ENCODE measurements at regions not wholly inside any gene's neighbourhood (a gene's known extent, or its start where the extent isn't known, plus 50 kb on each side); places are given as distances from the start of the nearest gene placed in this dataset.

GRCh38 chr3:104835376-104835775 lies 531.3 kb upstream of the ALCAM start:
- TF ChIP-seq, protein P1, sequence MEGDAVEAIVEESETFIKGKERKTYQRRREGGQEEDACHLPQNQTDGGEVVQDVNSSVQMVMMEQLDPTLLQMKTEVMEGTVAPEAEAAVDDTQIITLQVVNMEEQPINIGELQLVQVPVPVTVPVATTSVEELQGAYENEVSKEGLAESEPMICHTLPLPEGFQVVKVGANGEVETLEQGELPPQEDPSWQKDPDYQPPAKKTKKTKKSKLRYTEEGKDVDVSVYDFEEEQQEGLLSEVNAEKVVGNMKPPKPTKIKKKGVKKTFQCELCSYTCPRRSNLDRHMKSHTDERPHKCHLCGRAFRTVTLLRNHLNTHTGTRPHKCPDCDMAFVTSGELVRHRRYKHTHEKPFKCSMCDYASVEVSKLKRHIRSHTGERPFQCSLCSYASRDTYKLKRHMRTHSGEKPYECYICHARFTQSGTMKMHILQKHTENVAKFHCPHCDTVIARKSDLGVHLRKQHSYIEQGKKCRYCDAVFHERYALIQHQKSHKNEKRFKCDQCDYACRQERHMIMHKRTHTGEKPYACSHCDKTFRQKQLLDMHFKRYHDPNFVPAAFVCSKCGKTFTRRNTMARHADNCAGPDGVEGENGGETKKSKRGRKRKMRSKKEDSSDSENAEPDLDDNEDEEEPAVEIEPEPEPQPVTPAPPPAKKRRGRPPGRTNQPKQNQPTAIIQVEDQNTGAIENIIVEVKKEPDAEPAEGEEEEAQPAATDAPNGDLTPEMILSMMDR (conservative IDR thresholded peaks at IDR 0.05; ENCODE audit: low read depth, low read length): no peak
- H3K4me3 ChIP-seq (ENCODE audit: low read depth, low read length): no peak overlapping the region
- no peak for DNase-seq (ENCODE audit: low read depth)

DNA sequence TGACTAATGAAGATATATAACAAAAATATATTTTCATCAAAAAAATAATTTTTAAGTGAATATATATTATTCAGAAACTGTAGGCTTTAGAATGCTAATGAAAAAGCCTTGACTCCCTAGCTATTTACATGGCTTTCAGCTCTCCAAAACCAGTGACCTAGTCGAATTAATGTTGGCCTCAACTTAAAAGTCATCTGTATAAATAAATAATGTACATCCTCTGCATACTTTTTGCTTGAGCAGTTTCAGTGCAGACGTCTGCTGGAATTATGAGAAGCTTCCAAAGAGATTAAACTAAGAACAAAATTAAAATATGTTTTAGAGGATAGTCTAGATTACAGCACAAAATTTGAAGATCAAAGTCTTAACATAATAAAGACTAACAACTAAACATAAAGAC lies 520.4 kb upstream of the ALCAM start:
- TF ChIP-seq, protein P1 (conservative IDR thresholded peaks at IDR 0.05; ENCODE audit: low read depth, low read length): no peak
- H3K4me3 ChIP-seq (ENCODE audit: low read depth, low read length): no peak overlapping the region
- no peak for DNase-seq (ENCODE audit: low read depth)

DNA sequence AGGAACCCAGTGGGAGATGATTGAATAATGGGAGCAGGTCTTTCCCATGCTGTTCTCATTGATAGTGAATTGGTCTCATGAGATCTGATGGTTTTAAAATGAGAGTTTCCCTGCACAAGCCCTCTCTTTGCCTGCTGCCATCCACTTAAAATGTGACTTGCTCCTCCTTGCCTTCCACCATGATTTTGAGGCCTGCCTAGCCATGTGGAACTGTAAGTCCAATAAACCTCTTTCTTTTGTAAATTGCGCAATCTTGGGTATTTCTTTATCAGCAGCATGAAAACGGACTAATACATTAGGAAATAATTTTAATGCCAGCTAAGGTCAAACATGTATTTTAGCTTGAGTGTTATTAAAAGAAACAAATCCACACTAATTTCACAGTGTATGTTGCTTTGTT lies 517.6 kb upstream of the ALCAM start:
- DNase-seq (ENCODE audit: low read depth): no peak
- TF ChIP-seq, protein P1 (conservative IDR thresholded peaks at IDR 0.05; ENCODE audit: low read depth, low read length): no peak
- no peak overlapping the region for H3K4me3 ChIP-seq (ENCODE audit: low read depth, low read length)

GRCh38 chr3:104854468-104854867 lies 512.2 kb upstream of the ALCAM start:
- no peak overlapping the region for H3K4me3 ChIP-seq (ENCODE audit: low read depth, low read length)
- TF ChIP-seq, protein P1 (conservative IDR thresholded peaks at IDR 0.05; ENCODE audit: low read depth, low read length): no peak
- DNase-seq (ENCODE audit: low read depth): no peak

DNA sequence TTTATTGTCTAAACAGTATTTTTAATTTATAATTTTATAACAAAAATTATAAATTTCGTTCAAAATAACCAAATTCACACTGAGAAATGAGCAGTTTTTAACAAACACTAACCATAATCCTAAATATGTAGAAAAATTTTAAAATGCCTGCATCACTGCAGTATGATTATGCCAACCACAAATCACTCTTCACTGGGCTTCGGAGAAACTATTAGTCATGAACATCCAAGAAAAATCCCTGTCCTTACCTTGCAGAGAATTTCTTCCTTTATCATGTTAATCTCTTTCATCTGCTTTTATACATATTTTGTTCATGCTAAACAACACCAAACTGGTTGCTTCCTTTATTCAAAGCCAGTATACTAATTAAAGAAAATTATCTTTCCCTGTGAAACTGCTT lies 511.0 kb upstream of the ALCAM start:
- H3K4me3 ChIP-seq (ENCODE audit: low read depth, low read length): no peak overlapping the region
- no peak for DNase-seq (ENCODE audit: low read depth)
- TF ChIP-seq, protein P1 (conservative IDR thresholded peaks at IDR 0.05; ENCODE audit: low read depth, low read length): no peak

DNA sequence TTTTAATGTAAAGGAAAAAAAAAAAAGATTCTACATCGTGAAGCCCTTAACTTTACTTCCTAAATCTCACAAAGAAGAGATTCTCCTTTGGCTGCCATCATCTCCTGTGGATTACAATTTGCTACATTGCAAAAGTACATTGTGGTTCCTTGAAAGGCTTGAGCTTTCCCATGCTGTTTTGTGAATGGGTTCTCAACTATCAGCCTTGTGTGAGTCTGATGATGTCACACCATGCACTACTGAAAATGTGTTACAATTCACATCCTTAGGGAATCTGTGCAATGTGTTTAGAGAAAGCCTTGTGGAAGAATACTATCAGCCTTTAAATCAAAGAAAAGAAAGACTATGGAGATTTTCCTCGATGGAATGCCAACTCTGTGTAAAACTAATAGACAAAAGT lies 510.0 kb upstream of the ALCAM start:
- TF ChIP-seq, protein P1 (conservative IDR thresholded peaks at IDR 0.05; ENCODE audit: low read depth, low read length): no peak
- no peak overlapping the region for H3K4me3 ChIP-seq (ENCODE audit: low read depth, low read length)
- no peak for DNase-seq (ENCODE audit: low read depth)

DNA sequence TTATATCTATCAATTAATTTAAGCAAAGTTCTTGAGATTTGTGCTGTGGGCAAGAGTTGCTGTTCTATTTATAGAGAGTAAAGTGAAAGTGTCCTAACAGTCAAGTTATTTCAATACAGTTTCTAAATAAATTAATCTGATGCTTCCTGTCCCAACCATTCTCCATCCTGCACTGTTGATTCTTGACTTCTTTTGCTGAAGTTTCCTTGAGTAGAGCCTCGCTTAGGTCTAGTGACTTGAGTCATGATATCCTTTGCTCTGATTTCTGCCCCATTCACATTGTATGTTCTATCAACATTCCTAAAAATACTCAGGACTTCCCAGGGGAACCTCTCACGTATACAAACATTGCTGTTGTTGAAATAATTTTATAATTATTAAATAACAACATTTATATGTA lies 498.4 kb upstream of the ALCAM start:
- TF ChIP-seq, protein P1 (conservative IDR thresholded peaks at IDR 0.05; ENCODE audit: low read depth, low read length): no peak
- no peak overlapping the region for H3K4me3 ChIP-seq (ENCODE audit: low read depth, low read length)
- no peak for DNase-seq (ENCODE audit: low read depth)
